HG03064 (cell line): ENCODE measurements at regions not wholly inside any gene's neighbourhood (a gene's known extent, or its start where the extent isn't known, plus 50 kb on each side); places are given as distances from the start of the nearest gene placed in this dataset.
"Not testable (repeated sequence)": the region's sequence is repeated elsewhere in the genome, so short reads cannot be mapped to it uniquely, and the experiment has no call there.

Source experiments
- ATAC-seq: cut with Tn5 transposase; IDR thresholded peaks from one replicate; pipeline ENCODE4 v1.9.1; 2021; ENCODE audit warnings: low read depth; ENCODE audit not compliant: unreplicated experiment

- no peak for ATAC-seq
Measured at GRCh38 chr3:159038405-159038804, 236.6 kb downstream of the MFSD1 start.

- ATAC-seq = no peak
Measured at GRCh38 chr3:159039286-159039685, 237.4 kb downstream of the MFSD1 start.

- ATAC-seq = no peak
Measured at GRCh38 chr3:159045279-159045885, 243.5 kb downstream of the MFSD1 start.

- no peak for ATAC-seq
Measured at GRCh38 chr3:159047361-159047760, 245.5 kb downstream of the MFSD1 start.

DNA sequence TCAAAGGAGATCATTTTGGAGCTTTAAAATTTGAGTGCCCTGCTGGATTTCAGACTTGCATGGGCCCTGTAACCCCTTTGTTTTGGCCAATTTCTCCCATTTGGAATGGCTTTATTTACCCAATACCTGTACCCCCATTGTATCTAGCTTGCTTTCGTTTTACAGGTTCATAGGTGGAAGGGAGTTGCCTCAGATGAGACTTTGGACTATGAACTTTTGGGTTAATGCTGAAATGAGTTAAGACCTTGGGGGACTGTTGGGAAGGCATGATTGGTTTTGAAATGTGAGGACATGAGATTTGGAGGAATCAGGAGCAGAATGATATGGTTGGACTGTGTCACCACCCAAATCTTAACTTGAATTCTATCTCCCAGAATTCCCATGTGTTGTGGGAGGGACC, 250.6 kb downstream of the MFSD1 start:
- ATAC-seq = not testable (repeated sequence)

- ATAC-seq = no peak
Measured at GRCh38 chr3:159057621-159058020, 255.8 kb downstream of the MFSD1 start.

- ATAC-seq = no peak
Measured at GRCh38 chr3:159058859-159059258, 257.0 kb downstream of the MFSD1 start.

GRCh38 chr3:159059395-159059794, 257.5 kb downstream of the MFSD1 start:
- no peak for ATAC-seq

GRCh38 chr3:159062734-159063410, 261.0 kb downstream of the MFSD1 start:
- no peak for ATAC-seq

GRCh38 chr3:159069091-159069490, 267.2 kb downstream of the MFSD1 start, which contains the start of gene IQCJ:
TSS of gene IQCJ (plus strand) at chr3:159069319.
- ATAC-seq = no peak

DNA sequence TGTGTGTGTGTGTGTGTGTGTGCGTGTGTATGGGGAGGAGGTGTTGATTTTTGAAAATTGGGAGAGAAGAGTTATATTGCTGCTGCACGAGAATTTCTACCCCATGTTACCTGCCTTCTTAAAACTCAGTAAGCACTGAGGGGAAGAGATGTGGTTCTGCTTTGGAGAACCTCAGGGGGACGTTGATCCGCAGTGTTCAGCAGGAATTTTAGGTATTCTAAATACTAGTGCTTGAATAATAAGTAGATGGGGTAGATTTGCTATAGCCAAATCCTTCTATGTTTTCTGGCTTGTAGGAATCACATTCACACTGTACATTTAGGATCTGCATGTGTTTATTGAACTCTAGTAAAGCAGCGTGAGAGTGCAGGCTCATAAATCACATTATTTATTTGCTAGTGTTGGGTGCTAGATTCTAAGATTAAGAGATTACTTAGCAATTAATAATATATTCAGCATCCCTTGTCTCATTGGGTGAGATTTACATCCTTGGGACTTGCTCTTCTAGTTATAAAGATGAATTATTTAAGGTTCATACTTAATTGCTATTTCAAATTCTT, 268.1 kb downstream of the MFSD1 start:
- no peak for ATAC-seq

GRCh38 chr3:159074756-159075701, 273.2 kb downstream of the MFSD1 start:
- ATAC-seq = no peak

GRCh38 chr3:159077860-159078259, 276.0 kb downstream of the MFSD1 start:
- no peak for ATAC-seq

DNA sequence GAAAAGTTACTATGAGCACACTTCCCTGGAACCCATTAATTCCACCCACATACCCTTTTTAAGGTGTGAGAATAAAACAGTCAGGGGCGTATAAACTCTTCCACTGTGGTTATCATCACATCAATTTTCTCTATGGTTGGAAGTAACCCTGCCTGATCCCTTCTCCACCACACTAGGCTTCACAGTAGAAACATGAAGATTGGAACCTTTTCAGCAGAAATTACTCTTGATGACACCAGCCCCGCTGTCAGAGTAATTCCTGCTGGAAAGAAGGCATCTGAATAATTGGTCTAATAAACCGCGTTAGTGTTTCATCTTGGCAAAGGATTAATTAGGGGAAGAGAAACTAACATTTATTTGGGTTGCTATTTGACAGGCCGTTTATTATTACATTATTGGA, 278.4 kb downstream of the MFSD1 start:
- ATAC-seq = no peak

DNA sequence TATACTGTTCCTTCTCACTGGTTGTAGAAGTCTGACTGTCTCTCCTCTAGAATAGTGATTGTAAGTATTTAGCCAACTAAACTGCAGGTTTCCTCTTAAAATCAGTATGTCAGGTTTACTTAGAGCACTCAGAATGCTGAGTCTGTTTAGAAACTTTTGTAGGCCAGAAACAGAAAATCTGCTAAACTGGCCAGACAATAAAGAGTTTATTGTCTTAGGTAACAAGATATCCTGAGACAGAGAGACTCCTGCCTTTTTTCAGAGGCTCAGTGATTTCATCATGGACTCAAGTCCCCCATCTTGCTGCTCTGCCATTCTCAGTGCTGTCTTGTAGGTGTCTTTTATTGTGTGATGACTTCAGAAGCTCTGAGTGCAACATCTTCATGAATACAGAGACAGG, 279.0 kb downstream of the MFSD1 start:
- no peak for ATAC-seq

GRCh38 chr3:159082519-159082918, 280.7 kb downstream of the MFSD1 start:
- no peak for ATAC-seq

DNA sequence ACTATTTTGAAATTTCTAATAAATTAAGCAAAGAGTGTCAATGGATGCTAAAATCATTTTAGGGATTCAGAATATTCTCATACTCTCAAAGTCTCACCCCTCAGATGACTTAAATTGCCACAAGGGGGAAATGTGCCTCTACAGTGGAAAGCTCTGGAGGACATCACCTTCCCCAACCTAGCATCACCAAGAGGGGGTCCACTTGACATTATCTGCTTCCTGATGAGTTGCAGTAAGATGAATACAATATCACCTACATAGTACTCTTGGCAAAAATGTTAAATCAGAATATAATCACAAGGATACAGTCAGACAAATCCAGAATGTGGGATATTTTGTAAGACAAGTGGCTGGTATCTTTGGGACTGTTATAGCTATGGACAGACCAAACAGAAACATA, 290.1 kb downstream of the MFSD1 start:
- no peak for ATAC-seq

GRCh38 chr3:159102001-159102400, 300.1 kb downstream of the MFSD1 start:
- no peak for ATAC-seq

DNA sequence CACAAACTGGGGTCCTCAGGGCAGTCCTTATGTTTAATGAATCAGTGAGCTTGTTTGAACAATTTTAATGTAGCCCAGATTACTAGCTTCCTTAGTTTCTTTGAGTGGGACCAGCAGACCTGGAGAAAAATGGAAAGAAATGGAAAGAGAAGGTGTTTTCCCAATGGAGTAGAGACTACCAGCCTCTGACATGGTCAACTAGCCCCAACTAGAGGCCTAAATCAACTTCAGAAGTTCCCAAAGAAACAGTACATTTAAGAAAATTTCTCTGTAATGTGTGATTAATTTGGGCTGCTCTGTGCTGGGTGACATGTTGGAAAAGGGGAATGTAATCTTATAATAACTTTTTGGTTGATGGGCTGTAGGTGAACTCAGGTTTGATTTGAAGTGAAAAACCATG, 310.9 kb downstream of the MFSD1 start:
- no peak for ATAC-seq

DNA sequence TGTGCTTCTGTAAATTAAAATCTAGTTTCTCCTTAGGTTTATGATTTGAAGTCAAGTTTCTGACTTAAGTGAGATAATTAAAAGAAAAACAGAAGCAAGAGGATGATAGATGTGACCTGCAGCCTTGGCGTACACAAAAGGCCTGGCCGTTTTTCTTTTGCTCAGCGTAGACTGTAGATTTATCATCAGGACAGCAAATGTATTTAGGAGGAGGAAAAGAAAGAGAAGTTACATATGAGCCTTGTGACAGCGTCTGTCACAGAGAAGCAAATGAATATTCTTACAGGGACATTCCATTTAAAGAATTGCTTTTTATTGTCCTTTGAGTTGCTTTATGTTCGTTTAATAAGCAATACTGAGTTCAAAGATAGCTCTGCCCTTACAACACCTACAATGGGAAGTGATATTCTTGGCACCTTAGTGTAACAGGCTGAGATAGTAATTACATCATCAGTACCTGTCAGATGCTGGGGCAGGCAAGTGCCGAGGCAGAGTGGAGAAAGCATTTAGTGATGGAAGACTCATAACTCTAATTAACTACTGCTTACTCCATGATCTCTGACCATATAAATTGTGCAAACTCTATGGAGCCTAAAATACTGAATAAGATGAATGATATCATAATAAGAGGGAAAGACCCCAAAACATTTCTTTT, 311.5 kb downstream of the MFSD1 start:
- no peak for ATAC-seq

GRCh38 chr3:159114582-159114981, 312.7 kb downstream of the MFSD1 start:
- no peak for ATAC-seq
